Amniotic epithelial cell (primary cell): ENCODE measurements at regions not wholly inside any gene's neighbourhood (a gene's known extent, or its start where the extent isn't known, plus 50 kb on each side); places are given as distances from the start of the nearest gene placed in this dataset.
"Not testable (repeated sequence)": the region's sequence is repeated elsewhere in the genome, so short reads cannot be mapped to it uniquely, and the experiment has no call there.

Experiments used
- DNase-seq: peaks from one replicate; pipeline ENCODE4 v3.0.0-alpha.2; 2010; ENCODE audit warnings: low read depth

DNA sequence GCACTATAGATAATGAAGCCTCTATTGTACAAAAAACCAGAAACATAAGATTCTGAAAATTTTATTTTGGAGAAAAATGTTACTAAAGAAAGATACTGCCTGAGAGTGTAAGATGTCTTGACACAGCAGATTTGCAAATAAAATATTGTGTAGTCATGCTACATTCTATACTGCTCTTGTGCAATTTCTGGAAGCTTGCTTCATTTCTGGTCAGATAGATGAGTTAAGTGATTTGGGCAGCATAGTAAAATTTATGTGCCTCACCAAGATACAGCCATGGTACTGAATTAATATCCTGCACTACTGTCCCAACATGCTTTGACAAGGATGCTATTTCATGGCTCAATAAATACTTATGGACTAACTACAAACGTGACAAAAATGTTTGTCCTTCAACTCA, 55.1 kb upstream of the STARD13 start:
- peak; percentile 86 for DNase-seq

- no peak for DNase-seq
Observed at GRCh38 chr13:33341861-33342452, 56.4 kb upstream of the STARD13 start.

DNA sequence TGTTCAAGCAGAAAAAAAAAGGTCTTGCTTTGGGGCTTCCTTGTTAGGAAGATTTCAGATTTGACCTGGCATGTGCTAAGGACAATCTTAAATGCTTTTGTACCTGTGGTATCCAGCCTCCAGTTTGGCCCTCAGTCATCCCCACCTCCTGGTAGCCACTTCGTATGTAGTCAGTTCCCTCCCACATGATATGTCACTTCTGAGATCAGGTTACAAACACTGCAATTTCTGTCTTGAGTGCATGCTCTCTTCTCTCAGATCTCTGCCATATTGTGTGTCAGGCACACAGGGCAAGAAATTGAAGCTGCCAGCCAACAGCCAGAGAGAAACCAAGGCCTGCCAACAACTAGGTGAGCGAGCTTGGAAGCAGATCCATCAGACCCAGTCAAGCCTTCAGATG, 60.3 kb upstream of the STARD13 start:
- DNase-seq = no peak

DNA sequence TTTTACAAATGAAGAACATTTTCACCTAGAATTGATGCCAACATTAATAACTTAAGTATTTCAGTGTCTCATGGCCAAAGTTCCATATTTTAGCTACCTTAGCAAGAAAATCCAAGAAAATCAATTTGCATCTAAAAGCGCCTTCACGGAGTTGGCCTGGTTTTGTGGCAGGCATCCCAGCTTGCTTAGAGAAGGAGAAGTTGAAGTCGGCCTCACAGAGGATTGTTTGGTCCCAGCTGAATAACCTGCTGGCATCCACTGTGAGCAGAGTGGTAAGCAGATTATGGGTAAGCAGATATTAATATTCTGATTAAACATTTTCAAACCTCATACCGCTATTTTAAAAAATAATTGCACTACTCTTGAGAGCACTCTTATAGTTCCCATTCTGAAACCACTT, 62.3 kb upstream of the STARD13 start:
- DNase-seq = no peak

DNA sequence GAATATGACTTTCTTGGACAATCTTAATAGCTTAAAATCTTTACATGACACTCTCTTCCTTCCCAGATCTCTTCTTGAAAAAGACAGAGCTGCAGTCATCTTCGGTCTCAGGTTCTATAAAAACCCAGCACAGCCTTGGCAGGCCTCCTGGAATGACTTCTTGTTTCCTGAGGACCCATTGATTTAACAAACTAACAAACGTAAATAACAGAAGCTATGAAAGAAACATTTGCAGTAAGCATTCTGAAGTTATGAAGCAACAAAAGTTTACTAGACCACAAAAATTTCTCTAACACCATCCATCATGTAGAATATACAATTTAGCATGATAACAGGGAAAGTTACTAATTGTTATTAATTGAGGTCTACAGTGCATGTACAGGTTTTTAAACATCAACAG, 62.8 kb upstream of the STARD13 start:
- DNase-seq = peak; percentile 91

DNA sequence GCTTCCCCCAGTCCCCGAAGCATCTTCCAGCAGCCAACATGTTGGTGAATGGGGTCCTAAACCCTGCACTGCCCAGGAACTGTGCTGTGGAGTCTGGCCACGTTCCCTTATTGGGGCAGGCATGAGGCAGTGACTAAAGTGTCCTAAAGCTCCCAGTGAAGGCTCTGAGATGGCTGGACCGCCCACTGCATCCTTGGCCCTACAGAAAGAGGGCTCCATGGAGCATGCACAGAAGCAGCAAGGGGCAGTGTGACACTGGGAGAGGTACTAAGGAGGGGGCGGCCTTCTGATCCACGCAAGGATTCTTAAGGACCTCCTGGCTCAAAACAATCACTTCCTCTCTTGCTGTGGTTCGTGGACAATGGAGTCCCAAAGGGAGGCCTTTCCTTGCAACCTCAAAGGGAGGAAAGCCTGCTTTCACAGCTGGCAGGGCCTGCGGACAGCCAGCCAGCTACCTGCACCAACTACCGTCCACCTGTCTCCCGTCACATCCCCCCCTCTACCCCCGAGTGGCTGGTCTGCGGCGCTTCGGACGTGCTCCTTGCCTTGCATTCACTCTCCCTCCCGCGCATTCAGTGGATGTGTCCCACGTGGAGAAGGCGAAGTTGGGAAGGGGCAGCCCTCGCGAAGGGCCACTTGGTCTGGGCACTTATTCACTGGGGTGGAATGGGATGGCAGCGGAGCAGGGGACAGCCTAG, 63.9 kb upstream of the STARD13 start:
- no peak for DNase-seq

DNA sequence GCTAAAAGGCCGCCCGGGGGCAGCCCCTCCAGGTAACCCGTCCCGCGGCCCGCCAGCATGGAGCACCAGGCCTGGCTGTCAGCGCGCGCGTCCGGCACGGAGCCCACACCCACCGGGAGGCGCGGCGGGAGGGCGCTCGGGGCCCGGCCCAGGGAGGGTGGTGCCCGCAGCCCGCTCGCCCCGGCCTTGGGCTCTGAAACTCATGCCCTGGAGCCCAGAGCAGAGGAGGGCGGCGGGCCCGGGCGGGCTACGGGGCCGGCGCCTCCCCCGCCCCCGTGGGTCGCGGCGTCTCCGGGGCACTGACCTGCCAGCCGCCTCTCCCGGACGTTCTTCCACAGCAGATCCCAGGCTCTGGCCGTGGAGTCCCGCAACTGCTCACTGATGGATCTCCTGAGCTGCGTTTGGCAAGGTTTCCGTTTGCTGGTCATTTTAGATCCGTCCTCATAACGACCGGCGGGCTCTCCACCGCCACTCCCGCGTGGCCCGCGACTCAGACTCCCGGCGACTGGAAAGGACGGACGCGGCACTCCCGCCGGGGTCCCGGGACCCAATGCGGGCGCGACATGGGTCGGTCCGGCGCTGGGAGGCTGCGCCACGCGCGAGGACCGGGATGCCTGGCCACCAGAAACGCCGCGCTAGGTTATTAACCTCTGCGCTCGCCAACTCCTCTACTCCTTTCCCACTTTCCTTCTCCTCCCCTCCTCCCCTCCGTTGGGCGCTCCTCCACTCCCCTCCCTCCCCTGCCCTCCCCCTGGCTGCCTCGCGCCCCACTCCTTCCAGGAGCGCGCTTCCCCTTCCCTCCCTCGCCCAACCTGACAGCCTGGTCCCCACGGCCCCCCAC, 64.7 kb upstream of the STARD13 start:
- peak; percentile 43 for DNase-seq

GRCh38 chr13:33351319-33351718, 65.8 kb upstream of the STARD13 start:
- peak; percentile 47 for DNase-seq

DNA sequence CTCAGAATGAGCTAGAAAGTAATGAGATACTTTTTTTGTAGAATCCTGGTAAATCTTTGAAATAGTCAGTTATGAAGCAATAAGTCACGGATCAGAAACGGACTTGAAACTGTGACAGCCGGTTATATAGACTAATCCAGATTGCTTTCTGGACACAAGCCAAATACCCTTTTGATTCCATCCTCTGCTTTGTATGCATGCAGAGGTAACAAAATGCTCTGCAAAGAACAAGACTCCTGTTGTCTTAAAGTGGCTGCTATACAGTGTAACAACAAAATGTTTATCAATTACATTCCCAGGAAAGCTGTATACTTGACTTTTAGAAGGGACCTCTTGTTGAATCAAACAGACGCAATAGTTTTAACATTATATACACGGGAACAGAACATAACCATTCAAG, 66.5 kb upstream of the STARD13 start:
- DNase-seq = no peak

- no peak for DNase-seq
Observed at GRCh38 chr13:33352526-33352925, 67.0 kb upstream of the STARD13 start.

DNA sequence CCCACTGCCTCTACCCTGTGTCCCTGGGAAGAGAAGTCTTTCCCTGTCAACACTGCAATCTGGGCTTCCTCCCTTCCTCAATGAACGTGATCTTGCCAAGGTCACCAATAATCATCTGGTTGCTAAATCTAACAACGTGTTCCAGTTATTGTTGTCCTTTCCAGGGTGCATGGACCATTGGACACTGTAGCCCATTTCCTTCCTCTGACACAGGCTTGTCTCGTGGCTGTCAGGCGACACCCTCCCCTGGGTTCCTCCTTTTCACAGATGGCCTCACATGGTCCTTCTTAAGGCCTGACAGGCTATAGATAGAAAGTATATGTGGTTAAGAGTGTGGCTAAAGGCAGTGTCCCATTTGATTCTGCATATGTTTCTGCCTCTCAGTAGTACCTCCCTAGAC, 67.7 kb upstream of the STARD13 start:
- DNase-seq = no peak

GRCh38 chr13:33353646-33354045, 68.1 kb upstream of the STARD13 start:
- no peak for DNase-seq

- peak; percentile 88 for DNase-seq
Observed at GRCh38 chr13:33355201-33355895, 69.8 kb upstream of the STARD13 start.

- DNase-seq = not testable (repeated sequence)
Observed at GRCh38 chr13:33358076-33358475, 72.5 kb upstream of the STARD13 start.

- DNase-seq = no peak
Observed at GRCh38 chr13:33362986-33363727, 77.6 kb upstream of the STARD13 start.

GRCh38 chr13:33364192-33364591, 78.6 kb upstream of the STARD13 start:
- no peak for DNase-seq

DNA sequence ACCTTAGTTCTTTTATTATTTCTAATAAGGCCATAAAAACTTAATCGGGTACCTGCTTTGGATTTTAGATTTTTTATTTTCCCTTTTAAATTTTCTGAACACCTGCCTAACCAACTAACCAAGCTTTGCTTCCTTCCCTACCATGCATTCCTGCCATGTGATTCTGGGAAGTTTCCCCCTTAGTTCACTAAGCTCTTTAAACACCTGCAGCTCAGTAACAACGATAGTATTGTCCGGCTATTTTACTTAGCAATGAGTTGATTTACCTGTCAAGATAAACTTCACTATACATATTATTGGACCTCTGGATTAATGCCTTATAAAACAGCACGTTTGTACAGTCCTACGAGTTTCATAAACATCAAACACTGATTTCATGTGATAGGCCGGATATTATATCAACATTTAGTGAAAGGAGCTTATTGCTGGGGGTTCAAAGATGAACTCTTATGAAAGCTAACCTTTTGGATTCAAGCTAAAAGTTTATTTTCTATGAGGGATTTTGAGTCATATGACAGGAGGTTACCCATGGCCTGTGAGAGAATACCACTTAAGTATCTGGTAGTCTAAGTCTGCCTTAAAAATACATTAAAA, 81.0 kb upstream of the STARD13 start:
- DNase-seq = no peak

GRCh38 chr13:33367171-33367895, 81.8 kb upstream of the STARD13 start:
- DNase-seq = no peak

GRCh38 chr13:33367926-33368325, 82.4 kb upstream of the STARD13 start:
- DNase-seq = no peak

DNA sequence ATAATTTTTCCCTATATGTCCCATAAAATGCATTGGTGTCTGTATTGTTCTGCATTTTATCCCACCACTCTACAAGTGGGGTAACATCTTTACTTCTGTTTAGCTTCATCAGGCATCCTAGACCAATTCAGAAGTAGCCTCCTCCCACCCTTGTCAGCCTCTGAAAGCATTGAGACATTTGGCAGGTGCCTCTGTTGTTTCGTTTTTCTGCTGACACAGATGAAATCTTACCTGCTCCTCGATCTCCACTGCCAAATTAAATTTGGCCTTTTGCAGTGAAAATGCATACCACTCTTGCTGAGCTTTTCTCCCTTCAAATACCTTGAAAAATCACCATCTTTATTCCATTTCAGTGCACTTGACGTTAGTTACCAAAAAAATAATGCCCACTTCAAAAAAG, 83.5 kb upstream of the STARD13 start:
- DNase-seq = no peak
